OCI-LY1 (cell line): ENCODE measurements at regions not wholly inside any gene's neighbourhood (a gene's known extent, or its start where the extent isn't known, plus 50 kb on each side); places are given as distances from the start of the nearest gene placed in this dataset.
"Not testable (repeated sequence)": the region's sequence is repeated elsewhere in the genome, so short reads cannot be mapped to it uniquely, and the experiment has no call there.

Experiments
- CTCF ChIP-seq: fragments of 200-600 bp; sonication (generic), shearing (Covaris generic); IDR thresholded peaks from 2 replicates; pipeline ENCODE4 v1.5.1; 2017; ENCODE audit warnings: mild to moderate bottlenecking, antibody characterized with exemption, low read length, moderate library complexity, mixed read lengths
- EZH2 ChIP-seq: fragments of 200-600 bp; sonication (generic), shearing (Covaris generic); IDR thresholded peaks from 2 replicates; pipeline ENCODE4 v1.8.0; 2017; ENCODE audit warnings: borderline replicate concordance, mixed run types, mild to moderate bottlenecking, antibody characterized with exemption, low read length, moderate library complexity, mixed read lengths

GRCh38 chr5:26485146-26485860 is 553.1 kb downstream of the CDH9 start:
- not testable (repeated sequence) for TF ChIP-seq CTCF, EZH2
